Lower leg skin (tissue), 4 donors: ENCODE measurements at regions not wholly inside any gene's neighbourhood (a gene's known extent, or its start where the extent isn't known, plus 50 kb on each side); places are given as distances from the start of the nearest gene placed in this dataset.

Experiments used
- DNase-seq, 2 donors: peaks; one replicate each; pipeline ENCODE4 v3.0.0-alpha.2; 2019; ENCODE audit warnings: low spot score in 2 of 2
- H3K4me3 ChIP-seq: fragments of 200-600 bp; sonication (generic); 2 replicates; pipeline ENCODE4 v1.5.1; 2017; ENCODE audit warnings: mild to moderate bottlenecking, low read depth; ENCODE audit not compliant: poor library complexity, severe bottlenecking
- CTCF ChIP-seq, 3 donors: fragments of 450-650 bp; IDR thresholded peaks; one replicate each; pipeline ENCODE4 v1.5.1; 2016; ENCODE audit warnings: antibody characterized with exemption in 3 of 3, mild to moderate bottlenecking in 3 of 3, moderate library complexity in 2 of 3
- POLR2A ChIP-seq, 2 donors: fragments of 450-650 bp; IDR thresholded peaks; one replicate each; pipeline ENCODE4 v1.6.1; 2016 to 2017; ENCODE audit warnings: antibody characterized with exemption in 2 of 2, mild to moderate bottlenecking in 1 of 2, moderate library complexity in 1 of 2
- WGBS, 2 donors: methylation state at CpG; one replicate each; pipeline ENCODE4 v1.1.5; 2018; 5-methylcytosine and 5-hydroxymethylcytosine counted together
- intact Hi-C: fragments of 100-400 bp; cut with DNase I; formaldehyde crosslinking; loops from one replicate; pipeline ENCODE4 v1.15.0; 2023; ENCODE audit warnings: low total_unique reads

DNA sequence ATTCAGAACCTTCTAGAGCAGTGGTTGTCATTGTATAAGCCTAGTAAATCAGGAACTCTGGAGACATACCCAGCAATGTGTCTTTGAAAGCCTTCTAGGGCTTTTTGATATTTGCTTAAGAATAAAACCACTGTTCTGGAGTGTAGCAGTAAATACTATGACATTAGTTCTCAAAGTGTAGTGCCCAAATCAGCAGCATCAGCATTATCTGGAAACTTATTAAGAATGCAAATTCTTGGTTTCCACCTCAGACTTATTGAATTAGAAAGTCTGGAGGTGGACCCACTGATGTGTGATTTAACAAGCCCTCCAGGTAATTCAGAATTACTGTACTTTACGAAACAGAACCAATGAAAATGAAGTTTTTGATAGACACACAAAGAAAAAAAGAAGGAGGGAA is 509.7 kb downstream of the SUCLG1 start:
- intact Hi-C loops, result no loop called here
- H3K4me3 ChIP-seq, result no peak overlapping the region
- DNase-seq, result no peak
- TF ChIP-seq POLR2A (IDR thresholded peaks at IDR 0.05) (no peak), CTCF (IDR thresholded peaks at IDR 0.05) (no peak)
- 59 to 76% methylated on average over 1 of the region's 1 CpG for WGBS, 2 donors

DNA sequence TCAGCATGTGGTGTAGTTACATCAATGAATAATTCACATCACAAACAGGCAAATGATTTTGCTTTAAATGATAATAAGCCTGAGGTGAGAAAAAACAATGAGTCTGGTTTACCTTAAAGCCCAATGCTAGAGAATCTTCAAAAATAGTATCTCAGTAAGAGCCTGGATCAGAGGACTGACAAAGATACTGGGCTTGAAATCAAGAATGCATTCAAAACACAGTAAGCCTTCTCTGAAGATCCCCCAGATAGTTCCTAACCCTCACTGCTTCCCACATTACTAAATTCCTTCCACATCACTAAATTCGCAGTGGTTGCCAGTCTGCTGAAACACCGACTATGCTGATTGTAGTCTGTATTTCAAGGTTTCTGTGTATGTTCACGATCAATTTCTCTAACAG is 514.9 kb downstream of the SUCLG1 start:
- no peak overlapping the region for H3K4me3 ChIP-seq
- TF ChIP-seq CTCF (IDR thresholded peaks at IDR 0.05), result no peak
- no peak for TF ChIP-seq POLR2A (IDR thresholded peaks at IDR 0.05)
- intact Hi-C loops, result no loop called here
- WGBS, 2 donors, result 59 to 73% methylated on average over 3 of the region's 3 CpGs
- DNase-seq, result no peak

DNA sequence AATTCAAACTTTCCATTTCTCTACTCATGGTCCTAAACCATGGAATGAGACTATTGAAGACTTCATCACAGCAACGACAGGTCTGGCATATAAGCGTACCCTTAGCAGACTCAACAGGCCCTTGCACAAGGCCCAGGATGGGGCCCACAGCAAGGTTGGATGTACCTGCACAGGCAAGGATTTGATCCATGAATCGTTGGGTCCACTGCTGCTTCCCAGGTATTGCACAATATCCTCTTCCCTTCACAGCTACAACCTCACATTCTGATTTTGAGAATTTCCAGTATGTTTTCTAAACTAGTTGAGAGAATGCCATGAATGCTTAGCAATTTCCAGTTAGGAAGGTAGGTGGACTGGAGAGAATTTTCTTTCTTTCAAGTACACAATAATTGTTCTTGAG is 515.8 kb downstream of the SUCLG1 start:
- H3K4me3 ChIP-seq, result no peak overlapping the region
- 81 to 87% methylated on average over 3 of the region's 3 CpGs for WGBS, 2 donors
- intact Hi-C loops, result no loop called here
- TF ChIP-seq POLR2A (IDR thresholded peaks at IDR 0.05) (no peak), CTCF (IDR thresholded peaks at IDR 0.05) (no peak)
- DNase-seq, result no peak

DNA sequence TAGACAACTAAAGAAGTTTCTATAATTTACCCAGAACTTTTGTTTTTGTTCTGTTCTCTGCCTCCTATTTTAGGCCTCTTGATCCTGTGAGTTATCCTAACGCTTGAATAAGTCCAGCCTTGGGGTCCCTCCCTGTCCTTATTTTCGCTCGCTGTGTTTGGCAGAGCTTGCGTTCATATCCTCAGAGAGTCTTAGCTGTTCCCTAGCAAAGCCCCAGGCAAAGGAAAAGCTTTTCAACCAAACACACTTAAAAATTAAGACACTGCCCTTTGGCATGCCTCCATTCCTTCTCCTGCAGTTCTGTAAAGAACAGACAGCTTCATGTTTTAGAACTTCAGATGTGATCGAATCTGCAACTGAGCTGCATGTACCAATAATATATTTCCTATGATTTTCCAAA is 517.2 kb downstream of the SUCLG1 start:
- no peak for TF ChIP-seq CTCF (IDR thresholded peaks at IDR 0.05)
- no peak for TF ChIP-seq POLR2A (IDR thresholded peaks at IDR 0.05)
- no peak for DNase-seq
- no peak overlapping the region for H3K4me3 ChIP-seq
- WGBS, 2 donors, result 61 to 66% methylated on average over 5 of the region's 5 CpGs
- intact Hi-C loops, result no loop called here

DNA sequence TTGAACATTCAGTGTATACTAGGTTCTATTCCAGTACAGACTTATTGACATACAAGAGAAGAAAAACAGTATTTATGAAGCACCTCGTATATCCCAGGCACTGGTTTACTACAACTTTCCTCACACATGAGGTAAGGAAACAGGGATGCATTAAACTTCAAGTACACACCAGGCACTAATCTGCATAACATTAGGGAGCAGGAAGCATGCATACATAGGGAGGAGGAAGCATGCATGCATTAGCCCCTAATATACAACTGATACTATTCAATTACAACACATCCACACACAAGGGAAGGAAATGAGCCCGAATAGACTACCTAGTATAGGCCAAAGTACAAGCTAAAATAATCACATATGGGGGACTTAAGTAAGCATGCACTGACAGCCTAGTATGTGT is 525.3 kb downstream of the SUCLG1 start:
- intact Hi-C loops, result no loop called here
- DNase-seq, result no peak
- WGBS, 2 donors, result 46 to 56% methylated on average over 2 of the region's 2 CpGs
- no peak overlapping the region for H3K4me3 ChIP-seq
- no peak for TF ChIP-seq CTCF (IDR thresholded peaks at IDR 0.05)
- TF ChIP-seq POLR2A (IDR thresholded peaks at IDR 0.05), result no peak

GRCh38 chr2:83923531-83923930 is 535.5 kb downstream of the SUCLG1 start:
- 69 to 78% methylated on average over 2 of the region's 2 CpGs for WGBS, 2 donors
- TF ChIP-seq CTCF (IDR thresholded peaks at IDR 0.05) (no peak), POLR2A (IDR thresholded peaks at IDR 0.05) (no peak)
- H3K4me3 ChIP-seq, result no peak overlapping the region
- intact Hi-C loops, result no loop called here
- DNase-seq, result no peak
